Neuronal stem cell (in vitro differentiated cells): ENCODE measurements at regions not wholly inside any gene's neighbourhood (a gene's known extent, or its start where the extent isn't known, plus 50 kb on each side); places are given as distances from the start of the nearest gene placed in this dataset.
"Not testable (repeated sequence)": the region's sequence is repeated elsewhere in the genome, so short reads cannot be mapped to it uniquely, and the experiment has no call there.

Source experiments
- DNase-seq: peaks from one replicate; pipeline ENCODE4 v3.0.0-alpha.2; 2013; ENCODE audit warnings: low spot score
- H2AFZ ChIP-seq: one replicate; pipeline ENCODE4 v1.6.1; 2013; ENCODE audit warnings: mild to moderate bottlenecking, low read length, inconsistent platforms
- H2AK5ac ChIP-seq: 2 replicates; pipeline ENCODE4 v1.6.1; 2013; ENCODE audit warnings: low read depth, mild to moderate bottlenecking, inconsistent platforms, low read length, moderate library complexity, mixed read lengths
- H2BK120ac ChIP-seq: 2 replicates; pipeline ENCODE4 v1.6.1; 2013; ENCODE audit warnings: low read depth, mild to moderate bottlenecking, inconsistent platforms, low read length, moderate library complexity, mixed read lengths
- H2BK12ac ChIP-seq: one replicate; pipeline ENCODE4 v1.6.1; 2013; ENCODE audit warnings: low read length, inconsistent platforms
- H2BK15ac ChIP-seq: 2 replicates; pipeline ENCODE4 v1.6.1; 2013; ENCODE audit warnings: mild to moderate bottlenecking, low read length, inconsistent platforms, mixed read lengths
- H2BK5ac ChIP-seq: one replicate; pipeline ENCODE4 v1.6.1; 2013; ENCODE audit warnings: inconsistent platforms, mild to moderate bottlenecking, low read length, moderate library complexity
- H3K14ac ChIP-seq: one replicate; pipeline ENCODE4 v1.6.1; 2013; ENCODE audit warnings: low read length, inconsistent platforms
- H3K18ac ChIP-seq: 2 replicates; pipeline ENCODE4 v1.6.1; 2013; ENCODE audit warnings: low read length, inconsistent platforms
- H3K23ac ChIP-seq: 2 replicates; pipeline ENCODE4 v1.6.1; 2013; ENCODE audit warnings: low read depth, mild to moderate bottlenecking, mixed read lengths, low read length, inconsistent platforms; ENCODE audit not compliant: poor library complexity
- H3K27ac ChIP-seq: replicated peaks from 3 replicates; pipeline ENCODE4 v1.5.1; 2013; ENCODE audit warnings: low read length, inconsistent platforms
- H3K27me3 ChIP-seq, 3 experiments: 2 replicates each; pipeline ENCODE4 v1.6.1; 2013; ENCODE audit warnings: low read length in 3 of 3, mild to moderate bottlenecking in 2 of 3, inconsistent platforms in 1 of 3, low read depth in 1 of 3, mixed read lengths in 1 of 3, moderate library complexity in 1 of 3; ENCODE audit not compliant: control insufficient read depth in 3 of 3, insufficient read depth in 3 of 3
- H3K36me3 ChIP-seq, 2 donors: replicated peaks in 1 of 2; 2 replicates each; pipeline ENCODE4 v1.6.1; 2013; ENCODE audit warnings: low read length in 2 of 2; ENCODE audit not compliant: control insufficient read depth in 2 of 2, insufficient read depth in 2 of 2
- H3K4ac ChIP-seq: 2 replicates; pipeline ENCODE4 v1.6.1; 2013; ENCODE audit warnings: inconsistent platforms, mild to moderate bottlenecking, low read length, moderate library complexity
- H3K4me1 ChIP-seq, 2 donors: 1 replicate in 1 of 2; 2 replicates in 1 of 2; pipeline ENCODE4 v1.6.1; 2013; ENCODE audit warnings: low read length in 2 of 2, low read depth in 1 of 2; ENCODE audit not compliant: control insufficient read depth in 2 of 2, insufficient read depth in 1 of 2
- H3K4me2 ChIP-seq: one replicate; pipeline ENCODE4 v1.6.1; 2013; ENCODE audit warnings: mild to moderate bottlenecking, low read length, inconsistent platforms; ENCODE audit not compliant: insufficient read depth, poor library complexity, severe bottlenecking
- H3K4me3 ChIP-seq, 2 donors: 2 replicates each; pipeline ENCODE4 v1.5.1; 2013; ENCODE audit warnings: low read length in 2 of 2, mild to moderate bottlenecking in 2 of 2, inconsistent platforms in 1 of 2, moderate library complexity in 1 of 2
- H3K79me1 ChIP-seq: one replicate; pipeline ENCODE4 v1.6.1; 2013; ENCODE audit warnings: low read depth, mild to moderate bottlenecking, inconsistent platforms, low read length, moderate library complexity
- H3K9ac ChIP-seq: one replicate; pipeline ENCODE4 v1.6.1; 2013; ENCODE audit warnings: mild to moderate bottlenecking, low read depth, low read length, inconsistent platforms; ENCODE audit not compliant: poor library complexity
- H3K9me3 ChIP-seq, 2 donors: replicated peaks in 1 of 2; 2 replicates each; pipeline versions ENCODE3 to v1.6.1; 2013; ENCODE audit warnings: low read length in 2 of 2, mild to moderate bottlenecking in 2 of 2, inconsistent platforms in 1 of 2, low read depth in 1 of 2, mixed read lengths in 1 of 2, moderate library complexity in 1 of 2; ENCODE audit not compliant: control insufficient read depth in 2 of 2, insufficient read depth in 1 of 2
- H4K8ac ChIP-seq: one replicate; pipeline ENCODE4 v1.6.1; 2013; ENCODE audit warnings: low read depth, mild to moderate bottlenecking, inconsistent platforms, low read length, moderate library complexity
- H4K91ac ChIP-seq: one replicate; pipeline ENCODE4 v1.6.1; 2013; ENCODE audit warnings: low read length, low read depth, mild to moderate bottlenecking, inconsistent platforms; ENCODE audit not compliant: poor library complexity
- WGBS, 2 donors: extraction: QIAGEN DNeasy Blood & Tissue Kit; methylation state at CpG; one replicate each; pipeline ENCODE4 v1.1.7; 2013; ENCODE audit warnings: missing lambda C conversion rate in 2 of 2, mixed read lengths in 1 of 2; ENCODE audit not compliant: insufficient read length in 2 of 2, insufficient replicate concordance in 1 of 2; ENCODE audit errors: extremely low coverage in 2 of 2; 5-methylcytosine and 5-hydroxymethylcytosine counted together

DNA sequence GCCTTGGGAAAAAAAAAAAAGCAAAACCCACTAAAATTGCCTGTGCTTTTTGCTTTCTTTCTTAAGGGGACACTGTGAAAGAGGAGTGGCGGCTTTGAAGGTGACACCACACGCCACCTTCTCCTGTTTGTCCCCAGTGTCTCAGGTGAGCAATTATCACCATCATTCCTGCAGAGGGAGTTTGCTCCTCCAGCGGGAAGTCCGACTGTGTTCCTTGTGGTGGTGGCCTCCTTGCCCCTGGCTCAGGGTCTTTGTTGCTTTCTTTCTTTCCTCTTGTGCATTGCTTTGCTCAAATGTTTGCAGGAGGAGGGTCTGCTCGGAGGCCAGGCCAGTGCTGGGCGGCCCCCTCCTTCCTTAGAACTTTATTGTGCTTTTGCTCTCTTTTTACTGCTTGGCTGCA lies 164.3 kb upstream of the CXCR4 start:
- Histone ChIP-seq H4K8ac (no peak overlapping the region), H3K27me3 (no peaks in the 10 kb centered on the region), H3K14ac (no peak overlapping the region), H2BK120ac (no peak overlapping the region), H3K79me1 (no peaks in the 10 kb centered on the region), H2AK5ac (no peak overlapping the region), H3K4ac (no peak overlapping the region), H3K18ac (peak overlapping the region; percentile 20), H3K4me3 (no peak overlapping the region), H3K9me3 (no peaks in the 10 kb centered on the region), H3K9ac (no peak overlapping the region), H3K27ac (no peak overlapping the region), H3K36me3 (no peaks in the 10 kb centered on the region), H2AFZ (peak overlapping the region; percentile 37), H4K91ac (no peak overlapping the region), H3K4me2 (no peak overlapping the region), H2BK15ac (no peak overlapping the region), H2BK12ac (no peak overlapping the region), H2BK5ac (no peak overlapping the region), H3K4me1 (peaks cover 0 to 11% of the 10 kb centered on the region in 2 donors), H3K23ac (no peak overlapping the region)
- DNase-seq, result no peak
- no CpG with 5 or more reads among the region's 6 CpGs for WGBS, 2 donors

DNA sequence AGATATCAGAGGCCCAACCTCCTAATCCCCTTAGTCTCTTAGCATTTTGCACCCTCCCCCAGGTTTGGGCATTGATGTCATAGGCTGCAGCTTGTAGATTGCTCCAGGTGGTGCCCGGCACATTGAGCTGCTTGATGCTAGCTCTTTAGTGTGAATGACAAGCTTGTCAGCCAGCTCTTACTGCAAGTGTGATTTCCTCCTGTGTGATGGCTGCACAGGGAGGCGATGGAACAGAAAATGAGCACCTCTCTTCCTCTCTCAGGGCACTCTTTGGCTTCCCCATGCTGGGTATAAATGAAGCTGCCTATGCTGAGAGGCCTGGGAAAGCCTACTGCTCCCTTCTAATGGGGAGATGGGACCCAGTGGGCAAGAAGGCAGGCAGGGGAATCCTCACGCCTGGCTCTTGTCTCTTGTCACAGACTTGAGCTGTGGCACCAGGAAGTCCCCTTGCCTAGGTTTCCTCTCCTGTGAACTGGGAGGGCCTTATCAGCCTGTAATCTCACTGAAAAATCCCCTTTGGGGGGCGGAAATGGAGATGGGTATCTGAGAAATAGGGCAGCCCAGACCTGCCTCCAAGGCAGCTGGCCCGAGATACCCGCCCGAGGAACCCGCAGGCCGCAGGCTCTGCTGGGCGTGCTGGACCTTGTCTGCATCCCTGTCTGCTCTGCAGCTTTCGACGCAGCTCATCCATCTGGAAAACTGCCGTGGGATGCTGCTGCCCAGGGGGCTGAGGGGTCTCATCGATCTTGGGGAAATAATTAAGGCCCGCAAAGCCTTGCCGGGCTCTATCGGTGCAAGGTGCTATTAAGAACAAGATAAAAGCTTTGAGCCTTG lies 163.5 kb upstream of the CXCR4 start:
- Histone ChIP-seq H2AFZ (no peak overlapping the region), H3K18ac (peak overlapping the region; percentile 31), H2BK120ac (no peak overlapping the region), H3K27ac (no peak overlapping the region), H3K4ac (no peak overlapping the region), H3K14ac (no peak overlapping the region), H3K9ac (no peak overlapping the region), H3K9me3 (no peaks in the 10 kb centered on the region), H3K23ac (no peak overlapping the region), H3K79me1 (no peaks in the 10 kb centered on the region), H3K27me3 (no peaks in the 10 kb centered on the region), H2BK15ac (no peak overlapping the region), H3K4me3 (no peak overlapping the region), H2BK12ac (no peak overlapping the region), H3K4me2 (no peak overlapping the region), H2AK5ac (peak overlapping the region; percentile 32), H4K91ac (no peak overlapping the region), H2BK5ac (no peak overlapping the region), H3K4me1 (peaks cover 0 to 10% of the 10 kb centered on the region in 2 donors), H4K8ac (no peak overlapping the region), H3K36me3 (no peaks in the 10 kb centered on the region)
- no peak for DNase-seq
- no CpG with 5 or more reads among the region's 17 CpGs for WGBS, 2 donors

DNA sequence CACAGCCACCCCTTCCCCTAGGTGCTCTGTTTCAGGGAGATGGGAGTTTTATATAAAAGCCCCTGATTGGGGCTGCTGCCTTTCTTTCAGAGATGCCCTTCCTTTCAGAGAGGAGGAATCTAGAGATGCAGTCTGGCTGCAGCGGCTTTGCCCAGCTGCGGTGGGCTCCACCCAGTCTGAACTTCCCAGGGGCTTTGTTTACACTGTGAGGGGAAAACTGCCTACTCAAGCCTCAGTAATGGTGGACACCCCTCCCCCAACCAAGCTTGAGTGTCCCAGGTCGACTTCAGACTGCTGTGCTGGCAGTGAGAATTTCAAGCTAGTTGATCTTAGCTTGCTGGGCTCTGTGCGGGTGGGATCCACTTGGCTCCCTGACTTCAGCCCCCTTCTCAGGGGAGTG lies 148.4 kb upstream of the CXCR4 start:
- not testable (repeated sequence) for H2BK120ac ChIP-seq, H3K14ac ChIP-seq, H3K4me1 ChIP-seq, H3K9ac ChIP-seq, H4K8ac ChIP-seq, H3K27me3 ChIP-seq, H2BK5ac ChIP-seq, H3K79me1 ChIP-seq, DNase-seq, H3K36me3 ChIP-seq, H3K18ac ChIP-seq, H3K4ac ChIP-seq, H3K4me2 ChIP-seq, H3K9me3 ChIP-seq, H2AK5ac ChIP-seq, H4K91ac ChIP-seq, H2BK12ac ChIP-seq, H3K4me3 ChIP-seq, H2BK15ac ChIP-seq, H3K23ac ChIP-seq, H3K27ac ChIP-seq
- no CpG with 5 or more reads among the region's 4 CpGs for WGBS, 2 donors
- H2AFZ ChIP-seq, result peak overlapping the region; percentile 66

DNA sequence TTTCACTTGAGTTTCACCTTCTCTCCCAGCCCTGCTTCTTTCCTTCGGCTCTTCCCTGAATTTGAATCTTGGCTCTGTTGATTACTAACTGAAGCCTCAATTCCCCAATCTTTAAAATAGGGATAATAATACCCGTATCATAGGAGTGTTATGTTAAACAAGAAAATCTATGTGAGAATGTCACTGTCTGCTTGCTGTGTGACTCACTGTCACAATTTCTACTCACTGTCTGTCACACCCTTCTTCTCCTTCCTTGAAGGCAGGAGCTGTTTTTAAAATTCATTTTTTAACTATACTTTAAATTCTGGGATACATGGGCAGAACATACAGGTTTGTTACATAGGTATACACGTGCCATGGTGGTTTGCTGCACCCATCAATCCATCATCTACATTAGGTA lies 141.6 kb upstream of the CXCR4 start:
- WGBS, 2 donors, result no CpG with 5 or more reads among the region's 3 CpGs
- Histone ChIP-seq H2AK5ac (no peak overlapping the region), H3K14ac (no peak overlapping the region), H2AFZ (no peak overlapping the region), H3K9me3 (no peaks in the 10 kb centered on the region), H3K23ac (no peak overlapping the region), H3K4me3 (no peak overlapping the region), H2BK12ac (no peak overlapping the region), H4K91ac (no peak overlapping the region), H3K27me3 (no peaks in the 10 kb centered on the region), H2BK15ac (no peak overlapping the region), H3K79me1 (no peaks in the 10 kb centered on the region), H3K18ac (no peak overlapping the region), H3K4ac (no peak overlapping the region), H3K36me3 (no peaks in the 10 kb centered on the region), H4K8ac (no peak overlapping the region), H3K4me2 (no peak overlapping the region), H3K4me1 (peaks cover 0 to 2% of the 10 kb centered on the region in 2 donors), H3K27ac (no peak overlapping the region), H3K9ac (no peak overlapping the region), H2BK5ac (no peak overlapping the region), H2BK120ac (no peak overlapping the region)
- DNase-seq, result no peak
